Mesodermal cell (in vitro differentiated cells): ENCODE measurements at regions not wholly inside any gene's neighbourhood (a gene's known extent, or its start where the extent isn't known, plus 50 kb on each side); places are given as distances from the start of the nearest gene placed in this dataset.

Experiments
- H3K27ac ChIP-seq: 2 replicates; pipeline ENCODE4 v1.7.0; 2013; ENCODE audit warnings: mild to moderate bottlenecking, low read depth, low read length, moderate library complexity; ENCODE audit not compliant: severe bottlenecking
- H3K36me3 ChIP-seq: 2 replicates; pipeline ENCODE4 v1.7.1; 2013; ENCODE audit warnings: mild to moderate bottlenecking, low read length, moderate library complexity; ENCODE audit not compliant: control insufficient read depth, insufficient read depth
- H3K4me1 ChIP-seq: one replicate; pipeline ENCODE4 v1.7.1; 2013; ENCODE audit warnings: mild to moderate bottlenecking, low read length; ENCODE audit not compliant: insufficient read depth, control insufficient read depth, poor library complexity, severe bottlenecking
- H3K4me3 ChIP-seq: 2 replicates; pipeline ENCODE4 v1.7.0; 2013; ENCODE audit warnings: low read length, control low read depth, mild to moderate bottlenecking; ENCODE audit not compliant: insufficient read depth, poor library complexity, severe bottlenecking; ENCODE audit errors: extremely low read depth
- H3K9me3 ChIP-seq: 2 replicates; pipeline ENCODE4 v1.7.1; 2013; ENCODE audit warnings: mild to moderate bottlenecking, low read length, moderate library complexity; ENCODE audit not compliant: control insufficient read depth
- WGBS, 2 experiments: methylation state at CpG; one replicate each; pipeline ENCODE4 v1.1.5; 2013; ENCODE audit warnings: missing lambda C conversion rate in 2 of 2; ENCODE audit not compliant: insufficient coverage in 2 of 2; 5-methylcytosine and 5-hydroxymethylcytosine counted together

GRCh38 chr3:24595796-24596195, 101.1 kb upstream of the THRB start:
- WGBS, 2 experiments: 88% methylated on average over 1 of the region's 2 CpGs; no CpG with 5 or more reads in 1 of the 2 experiments
- Histone ChIP-seq H3K4me3 (no peak overlapping the region), H3K36me3 (no peaks in the 10 kb centered on the region), H3K27ac (no peak overlapping the region), H3K4me1 (peaks cover 4% of the 10 kb centered on the region), H3K9me3 (peaks cover 2% of the 10 kb centered on the region)

- Histone ChIP-seq H3K36me3 (no peaks in the 10 kb centered on the region), H3K4me3 (no peak overlapping the region), H3K9me3 (peaks cover 2% of the 10 kb centered on the region), H3K4me1 (peaks cover 4% of the 10 kb centered on the region), H3K27ac (no peak overlapping the region)
- no CpG with 5 or more reads among the region's 2 CpGs for WGBS, 2 experiments
These were observed 102.0 kb upstream of the THRB start for GRCh38 chr3:24596626-24597025.

- no peaks in the 10 kb centered on the region for H3K9me3 ChIP-seq
These were observed 104.2 kb upstream of the THRB start for GRCh38 chr3:24598695-24599470.

GRCh38 chr3:24601066-24601939, 106.7 kb upstream of the THRB start:
- Histone ChIP-seq H3K9me3 (no peaks in the 10 kb centered on the region), H3K4me3 (no peak overlapping the region), H3K27ac (no peak overlapping the region), H3K36me3 (no peaks in the 10 kb centered on the region), H3K4me1 (no peaks in the 10 kb centered on the region)
- 100% methylated on average over 1 to 2 of the region's 13 CpGs for WGBS, 2 experiments

More at GRCh38 chr3:24598695-24599470, 104.2 kb upstream of the THRB start:
- Histone ChIP-seq H3K4me3 (no peak overlapping the region), H3K36me3 (no peaks in the 10 kb centered on the region), H3K4me1 (no peaks in the 10 kb centered on the region), H3K27ac (no peak overlapping the region)
- WGBS, 2 experiments: 90% methylated on average over 2 of the region's 7 CpGs; no CpG with 5 or more reads in 1 of the 2 experiments

- H3K4me3 ChIP-seq: no peak overlapping the region
- WGBS, 2 experiments: 86 to 95% methylated on average over 1 of the region's 1 CpG
- no peaks in the 10 kb centered on the region for H3K9me3 ChIP-seq
- no peak overlapping the region for H3K27ac ChIP-seq
- no peaks in the 10 kb centered on the region for H3K4me1 ChIP-seq
- no peaks in the 10 kb centered on the region for H3K36me3 ChIP-seq
These were observed 109.6 kb upstream of the THRB start for GRCh38 chr3:24604215-24604614.

GRCh38 chr3:24605511-24606028, 110.9 kb upstream of the THRB start:
- 100% methylated on average over 1 of the region's 4 CpGs; no CpG with 5 or more reads in 1 of the 2 experiments for WGBS, 2 experiments
- H3K9me3 ChIP-seq: no peaks in the 10 kb centered on the region
- H3K4me1 ChIP-seq: no peaks in the 10 kb centered on the region
- H3K36me3 ChIP-seq: no peaks in the 10 kb centered on the region
- no peak overlapping the region for H3K27ac ChIP-seq
- no peak overlapping the region for H3K4me3 ChIP-seq

GRCh38 chr3:24607281-24607680, 112.6 kb upstream of the THRB start:
- Histone ChIP-seq H3K4me1 (no peaks in the 10 kb centered on the region), H3K9me3 (no peaks in the 10 kb centered on the region), H3K4me3 (no peak overlapping the region), H3K36me3 (no peaks in the 10 kb centered on the region), H3K27ac (no peak overlapping the region)

GRCh38 chr3:24608701-24609390, 114.2 kb upstream of the THRB start:
- Histone ChIP-seq H3K36me3 (no peaks in the 10 kb centered on the region), H3K27ac (no peak overlapping the region), H3K4me3 (no peak overlapping the region), H3K9me3 (no peaks in the 10 kb centered on the region), H3K4me1 (no peaks in the 10 kb centered on the region)
- 90 to 100% methylated on average over 2 to 3 of the region's 3 CpGs for WGBS, 2 experiments

- WGBS, 2 experiments: no CpG with 5 or more reads among the region's 1 CpG
- Histone ChIP-seq H3K9me3 (no peaks in the 10 kb centered on the region), H3K4me1 (no peaks in the 10 kb centered on the region), H3K36me3 (no peaks in the 10 kb centered on the region), H3K4me3 (no peak overlapping the region), H3K27ac (no peak overlapping the region)
These were observed 119.7 kb upstream of the THRB start for GRCh38 chr3:24614359-24614758.

- Histone ChIP-seq H3K9me3 (no peaks in the 10 kb centered on the region), H3K4me3 (no peak overlapping the region), H3K36me3 (no peaks in the 10 kb centered on the region), H3K4me1 (no peaks in the 10 kb centered on the region), H3K27ac (no peak overlapping the region)
- no CpG with 5 or more reads among the region's 2 CpGs for WGBS, 2 experiments
These were observed 120.5 kb upstream of the THRB start for GRCh38 chr3:24615177-24615576.
